ENCODE measurements at regions not wholly inside any gene's neighbourhood (a gene's known extent, or its start where the extent isn't known, plus 50 kb on each side); places are given as distances from the start of the nearest gene placed in this dataset.

- no peak for DNase-seq (ENCODE audit: low spot score)
Measured at GRCh38 chr6:167703781-167704180, 122.9 kb upstream of the AFDN start.

GRCh38 chr6:167704396-167704901 lies 122.3 kb upstream of the AFDN start:
- DNase-seq (ENCODE audit: low spot score) = no peak
- no peak for TF ChIP-seq CTCF (IDR thresholded peaks at IDR 0.05; ENCODE audit: extremely low read depth, missing control alignments)

More at GRCh38 chr6:167703781-167704180, 122.9 kb upstream of the AFDN start:
- no peak for TF ChIP-seq CTCF (IDR thresholded peaks at IDR 0.05; ENCODE audit: extremely low read depth, missing control alignments)

- TF ChIP-seq CTCF (IDR thresholded peaks at IDR 0.05; ENCODE audit: extremely low read depth, missing control alignments) = no peak
- DNase-seq (ENCODE audit: low spot score) = no peak
Measured at GRCh38 chr6:167705211-167705750, 121.4 kb upstream of the AFDN start.

- no peak for TF ChIP-seq CTCF (IDR thresholded peaks at IDR 0.05; ENCODE audit: extremely low read depth, missing control alignments)
Measured at GRCh38 chr6:167706313-167707109, 120.2 kb upstream of the AFDN start.

GRCh38 chr6:167707686-167708500 lies 118.8 kb upstream of the AFDN start:
- DNase-seq (ENCODE audit: low spot score) = no peak
- TF ChIP-seq CTCF (IDR thresholded peaks at IDR 0.05; ENCODE audit: extremely low read depth, missing control alignments) = no peak

More at GRCh38 chr6:167706313-167707109, 120.2 kb upstream of the AFDN start:
- peak; percentile 65 for DNase-seq (ENCODE audit: low spot score)

- no peak for DNase-seq (ENCODE audit: low spot score)
- no peak for TF ChIP-seq CTCF (IDR thresholded peaks at IDR 0.05; ENCODE audit: extremely low read depth, missing control alignments)
Measured at GRCh38 chr6:167708501-167709094, 118.1 kb upstream of the AFDN start.

All from GM20000 (cell line).